ENCODE measurements at regions not wholly inside any gene's neighbourhood (a gene's known extent, or its start where the extent isn't known, plus 50 kb on each side); places are given as distances from the start of the nearest gene placed in this dataset.

- TF ChIP-seq EZH2 (IDR thresholded peaks at IDR 0.05; ENCODE audit: borderline replicate concordance, control insufficient read depth, low read depth, low read length) = no peak
- TF ChIP-seq NR2C1 (IDR thresholded peaks at IDR 0.05) = no peak
- TF ChIP-seq REST (IDR thresholded peaks at IDR 0.05; ENCODE audit: low read depth, low read length) = no peak
- no peak for TF ChIP-seq POLR2AphosphoS5 (IDR thresholded peaks at IDR 0.05; ENCODE audit: low read length)
These were observed 94.9 kb upstream of the PJA1 start for GRCh38 chrX:69260169-69260568.
